Liver (tissue), 8 donors: ENCODE measurements at regions not wholly inside any gene's neighbourhood (a gene's known extent, or its start where the extent isn't known, plus 50 kb on each side); places are given as distances from the start of the nearest gene placed in this dataset.

ENCODE experiments used
- DNase-seq: peaks from one replicate; pipeline ENCODE4 v3.0.0-alpha.2; 2017; ENCODE audit warnings: low spot score
- H3K27ac ChIP-seq, 2 donors: one replicate each; pipeline ENCODE4 v1.7.0; 2013; ENCODE audit warnings: inconsistent platforms in 2 of 2, low read length in 2 of 2, control low read depth in 1 of 2, low read depth in 1 of 2, mild to moderate bottlenecking in 1 of 2
- H3K27me3 ChIP-seq, 4 donors: one replicate each; pipeline versions ENCODE4 v1.6.1 to v1.7.0; 2013; ENCODE audit warnings: low read length in 3 of 4, inconsistent platforms in 1 of 4, mild to moderate bottlenecking in 1 of 4, moderate library complexity in 1 of 4; ENCODE audit not compliant: control insufficient read depth in 4 of 4, insufficient read depth in 4 of 4
- H3K36me3 ChIP-seq, 4 donors: one replicate each; pipeline versions ENCODE4 v1.6.1 to v1.7.0; 2013; ENCODE audit warnings: low read length in 3 of 4, mild to moderate bottlenecking in 3 of 4, low read depth in 1 of 4, moderate library complexity in 1 of 4; ENCODE audit not compliant: control insufficient read depth in 4 of 4, insufficient read depth in 3 of 4
- H3K4me1 ChIP-seq, 4 donors: one replicate each; pipeline versions ENCODE4 v1.6.1 to v1.7.0; 2013; ENCODE audit warnings: low read length in 3 of 4, mild to moderate bottlenecking in 3 of 4, moderate library complexity in 1 of 4; ENCODE audit not compliant: control insufficient read depth in 4 of 4, insufficient read depth in 4 of 4
- H3K4me3 ChIP-seq, 3 donors: one replicate each; pipeline versions ENCODE4 v1.6.1 to v1.7.0; 2013; ENCODE audit warnings: low read length in 3 of 3, control low read depth in 1 of 3, low read depth in 1 of 3, mild to moderate bottlenecking in 1 of 3
- H3K9ac ChIP-seq, 2 donors: one replicate each; pipeline ENCODE4 v1.7.0; 2013; ENCODE audit warnings: low read length in 2 of 2, mild to moderate bottlenecking in 2 of 2, moderate library complexity in 2 of 2, control low read depth in 1 of 2, low read depth in 1 of 2
- H3K9me3 ChIP-seq, 4 donors: one replicate each; pipeline versions ENCODE4 v1.6.1 to v1.7.0; 2013; ENCODE audit warnings: low read length in 3 of 4; ENCODE audit not compliant: control insufficient read depth in 4 of 4
- ATF3 ChIP-seq: IDR thresholded peaks from 2 replicates; pipeline ENCODE4 v1.6.1; 2016; ENCODE audit warnings: antibody characterized with exemption
- CTCF ChIP-seq: fragments of 150-350 bp; IDR thresholded peaks from 2 replicates; pipeline ENCODE4 v1.5.1; 2017; ENCODE audit warnings: improper control_type of control experiment, low read depth, low read length; ENCODE audit not compliant: missing input control
- EGR1 ChIP-seq, 2 donors: IDR thresholded peaks; 2 replicates each; pipeline ENCODE4 v1.6.1; 2016 to 2018; ENCODE audit warnings: antibody characterized with exemption in 2 of 2, low read depth in 2 of 2
- FOXA1 ChIP-seq: IDR thresholded peaks from 2 replicates; pipeline ENCODE4 v1.6.1; 2016; ENCODE audit warnings: antibody characterized with exemption
- FOXA2 ChIP-seq: IDR thresholded peaks from 2 replicates; pipeline ENCODE4 v1.6.1; 2016; ENCODE audit warnings: antibody characterized with exemption
- GABPA ChIP-seq, 2 donors: IDR thresholded peaks in 1 of 2; conservative IDR thresholded peaks in 1 of 2; 2 replicates each; pipeline ENCODE4 v1.6.1; 2016; ENCODE audit warnings: antibody characterized with exemption in 2 of 2, mild to moderate bottlenecking in 1 of 2, moderate library complexity in 1 of 2
- HNF4A ChIP-seq, 2 donors: conservative IDR thresholded peaks; 2 replicates each; pipeline ENCODE4 v1.6.1; 2016; ENCODE audit warnings: antibody characterized with exemption in 2 of 2, mild to moderate bottlenecking in 2 of 2
- MAX ChIP-seq: IDR thresholded peaks from 2 replicates; pipeline ENCODE4 v1.6.1; 2016; ENCODE audit warnings: antibody characterized with exemption
- NR2F2 ChIP-seq: IDR thresholded peaks from 2 replicates; pipeline ENCODE4 v1.6.1; 2016; ENCODE audit warnings: antibody characterized with exemption
- RAD21 ChIP-seq, 2 donors: IDR thresholded peaks; 2 replicates each; pipeline ENCODE4 v1.6.1; 2016; ENCODE audit warnings: antibody characterized with exemption in 2 of 2, mild to moderate bottlenecking in 2 of 2
- REST ChIP-seq: IDR thresholded peaks from 2 replicates; pipeline ENCODE4 v1.6.1; 2016; ENCODE audit warnings: antibody characterized with exemption, mild to moderate bottlenecking
- RXRA ChIP-seq, 2 donors: IDR thresholded peaks; 2 replicates each; pipeline ENCODE4 v1.6.1; 2017 to 2018; ENCODE audit warnings: antibody characterized with exemption in 2 of 2, mild to moderate bottlenecking in 1 of 2
- SP1 ChIP-seq: IDR thresholded peaks from 2 replicates; pipeline ENCODE4 v1.6.1; 2018; ENCODE audit warnings: antibody characterized with exemption, mild to moderate bottlenecking
- TAF1 ChIP-seq: conservative IDR thresholded peaks from 2 replicates; pipeline ENCODE4 v1.6.1; 2016; ENCODE audit warnings: antibody characterized with exemption, mild to moderate bottlenecking
- YY1 ChIP-seq: IDR thresholded peaks from 2 replicates; pipeline ENCODE4 v1.6.1; 2016; ENCODE audit warnings: antibody characterized with exemption, mild to moderate bottlenecking
- WGBS: extraction: QIAGEN DNeasy Blood & Tissue Kit; methylation state at CpG from one replicate; pipeline ENCODE4 v1.1.7; 2013; 5-methylcytosine and 5-hydroxymethylcytosine counted together
- TF ChIP-seq, protein P1 (sequence below): IDR thresholded peaks from 2 replicates; pipeline ENCODE4 v1.6.1; 2016; ENCODE audit warnings: antibody characterized with exemption
- donor health status: healthy.
- donor health status: healthy.
- donor health status: healthy.
- donor health status: healthy.
- donor health status: healthy.

DNA sequence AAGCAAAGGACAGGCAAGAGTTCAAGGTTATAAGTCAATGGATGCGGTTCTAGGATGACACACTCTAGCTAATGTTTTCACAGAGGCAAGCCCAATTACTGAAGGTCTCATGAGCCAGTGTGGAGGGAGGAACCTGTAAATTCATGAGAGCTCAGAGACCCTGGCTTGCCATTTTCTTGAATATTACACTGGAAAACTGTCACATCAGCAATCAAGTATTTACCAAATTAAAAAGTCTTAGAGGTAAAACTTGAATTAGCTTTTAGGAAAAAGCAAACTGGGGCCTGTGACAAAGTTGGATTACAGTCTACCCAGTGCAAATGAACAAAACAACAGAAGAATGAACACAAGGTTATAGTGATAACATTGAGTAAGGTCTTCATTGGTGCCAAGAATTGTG is 636.9 kb upstream of the TLE4 start:
- Histone ChIP-seq H3K27me3 (no peaks in the 10 kb centered on the region), H3K4me3 (no peak overlapping the region), H3K9ac (no peak overlapping the region), H3K9me3 (no peaks in the 10 kb centered on the region), H3K36me3 (no peaks in the 10 kb centered on the region), H3K4me1 (no peaks in the 10 kb centered on the region), H3K27ac (no peak overlapping the region)
- DNase-seq, result no peak
- WGBS, result 56% methylated on average over 1 of the region's 1 CpG
- TF ChIP-seq RAD21 (IDR thresholded peaks at IDR 0.05), result no peak
- no peak for TF ChIP-seq FOXA2
- TF ChIP-seq YY1, result no peak
- no peak for TF ChIP-seq ATF3
- no peak for TF ChIP-seq MAX

DNA sequence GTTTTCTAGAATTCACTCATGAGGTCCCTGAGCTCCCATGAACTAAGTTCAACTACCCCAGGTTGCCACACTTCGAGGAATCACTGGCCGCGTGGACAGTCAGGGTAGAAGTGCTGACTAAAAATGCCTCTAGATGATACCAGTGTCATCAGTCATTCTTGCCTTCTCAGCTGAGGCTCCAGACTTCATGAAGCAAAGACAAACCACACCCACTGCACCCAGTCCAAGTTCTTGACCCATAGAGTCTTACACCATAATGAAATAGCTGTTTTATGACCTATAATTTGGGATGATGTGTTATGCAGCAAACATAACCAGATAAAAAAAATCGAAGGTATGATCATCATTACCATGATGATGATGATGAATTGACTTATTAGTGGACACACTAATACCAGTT is 632.9 kb upstream of the TLE4 start:
- no peak for DNase-seq
- no peak for TF ChIP-seq RAD21 (IDR thresholded peaks at IDR 0.05)
- no peak for TF ChIP-seq SP1
- no peak for TF ChIP-seq ATF3
- TF ChIP-seq GABPA (IDR thresholded peaks at IDR 0.05 in 1 of 2, conservative IDR thresholded peaks at IDR 0.05 in 1 of 2), result no peak
- TF ChIP-seq NR2F2, result no peak
- no peak for TF ChIP-seq EGR1 (IDR thresholded peaks at IDR 0.05; ENCODE audit: low read depth in 2 of 2)
- TF ChIP-seq, protein P1, sequence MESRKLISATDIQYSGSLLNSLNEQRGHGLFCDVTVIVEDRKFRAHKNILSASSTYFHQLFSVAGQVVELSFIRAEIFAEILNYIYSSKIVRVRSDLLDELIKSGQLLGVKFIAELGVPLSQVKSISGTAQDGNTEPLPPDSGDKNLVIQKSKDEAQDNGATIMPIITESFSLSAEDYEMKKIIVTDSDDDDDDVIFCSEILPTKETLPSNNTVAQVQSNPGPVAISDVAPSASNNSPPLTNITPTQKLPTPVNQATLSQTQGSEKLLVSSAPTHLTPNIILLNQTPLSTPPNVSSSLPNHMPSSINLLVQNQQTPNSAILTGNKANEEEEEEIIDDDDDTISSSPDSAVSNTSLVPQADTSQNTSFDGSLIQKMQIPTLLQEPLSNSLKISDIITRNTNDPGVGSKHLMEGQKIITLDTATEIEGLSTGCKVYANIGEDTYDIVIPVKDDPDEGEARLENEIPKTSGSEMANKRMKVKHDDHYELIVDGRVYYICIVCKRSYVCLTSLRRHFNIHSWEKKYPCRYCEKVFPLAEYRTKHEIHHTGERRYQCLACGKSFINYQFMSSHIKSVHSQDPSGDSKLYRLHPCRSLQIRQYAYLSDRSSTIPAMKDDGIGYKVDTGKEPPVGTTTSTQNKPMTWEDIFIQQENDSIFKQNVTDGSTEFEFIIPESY, result no peak
- TF ChIP-seq HNF4A (conservative IDR thresholded peaks at IDR 0.05), result no peak
- TF ChIP-seq RXRA (IDR thresholded peaks at IDR 0.05), result no peak
- TF ChIP-seq REST, result no peak
- no peak for TF ChIP-seq TAF1
- no peak for TF ChIP-seq FOXA1
- TF ChIP-seq FOXA2, result no peak
- TF ChIP-seq YY1, result no peak
- TF ChIP-seq MAX, result no peak
- no peak for TF ChIP-seq CTCF
- no peak overlapping the region for H3K9ac ChIP-seq
- no peak overlapping the region for H3K27ac ChIP-seq
- no peaks in the 10 kb centered on the region for H3K36me3 ChIP-seq
- 59% methylated on average over 4 of the region's 4 CpGs for WGBS
- no peaks in the 10 kb centered on the region for H3K27me3 ChIP-seq
- no peak overlapping the region for H3K4me3 ChIP-seq
- H3K4me1 ChIP-seq, result no peaks in the 10 kb centered on the region
- no peaks in the 10 kb centered on the region for H3K9me3 ChIP-seq
